ENCODE measurements at regions not wholly inside any gene's neighbourhood (a gene's known extent, or its start where the extent isn't known, plus 50 kb on each side); places are given as distances from the start of the nearest gene placed in this dataset.

GRCh38 chr1:240014051-240014450 is 77.6 kb upstream of the FMN2 start:
- Histone ChIP-seq H3K27me3 (no peaks in the 10 kb centered on the region), H3K9me3 (ENCODE audit: low read depth) (no peaks in the 10 kb centered on the region), H3K36me3 (replicated peaks; ENCODE audit: insufficient read depth, low read depth) (no peaks in the 10 kb centered on the region), H3K4me1 (ENCODE audit: insufficient read depth) (no peaks in the 10 kb centered on the region), H3K27ac (no peak overlapping the region), H4K20me1 (ENCODE audit: insufficient read depth, poor library complexity, severe bottlenecking) (no peaks in the 10 kb centered on the region), H3K4me3 (no peak overlapping the region), H2AFZ (no peak overlapping the region), H3K79me2 (no peaks in the 10 kb centered on the region), H3K4me2 (no peak overlapping the region), H3K9me2 (replicated peaks; ENCODE audit: insufficient read depth) (no peaks in the 10 kb centered on the region)
- DNase-seq (ENCODE audit: low spot score): no peak
- 88% methylated on average over 5 of the region's 5 CpGs for WGBS (ENCODE audit: low lambda C conversion rate, missing lambda C conversion rate)
- TF ChIP-seq CTCF (IDR thresholded peaks at IDR 0.05; ENCODE audit: poor library complexity) (no peak), EZH2 (IDR thresholded peaks at IDR 0.05; ENCODE audit: borderline replicate concordance) (no peak), EZH2phosphoT487 (IDR thresholded peaks at IDR 0.05; ENCODE audit: low read depth, severe bottlenecking, unreplicated experiment) (no peak)

GRCh38 chr1:240018617-240019016 is 73.1 kb upstream of the FMN2 start:
- Histone ChIP-seq H3K36me3 (replicated peaks; ENCODE audit: insufficient read depth, low read depth) (no peaks in the 10 kb centered on the region), H3K4me1 (ENCODE audit: insufficient read depth) (no peaks in the 10 kb centered on the region), H4K20me1 (ENCODE audit: insufficient read depth, poor library complexity, severe bottlenecking) (no peaks in the 10 kb centered on the region), H3K27ac (no peak overlapping the region), H3K4me2 (no peak overlapping the region), H3K9me3 (ENCODE audit: low read depth) (no peaks in the 10 kb centered on the region), H3K79me2 (no peaks in the 10 kb centered on the region), H3K27me3 (no peaks in the 10 kb centered on the region), H2AFZ (no peak overlapping the region), H3K9me2 (replicated peaks; ENCODE audit: insufficient read depth) (no peaks in the 10 kb centered on the region), H3K4me3 (no peak overlapping the region)
- TF ChIP-seq EZH2 (IDR thresholded peaks at IDR 0.05; ENCODE audit: borderline replicate concordance): no peak
- TF ChIP-seq CTCF (IDR thresholded peaks at IDR 0.05; ENCODE audit: poor library complexity): no peak
- no peak for TF ChIP-seq EZH2phosphoT487 (IDR thresholded peaks at IDR 0.05; ENCODE audit: low read depth, severe bottlenecking, unreplicated experiment)
- DNase-seq (ENCODE audit: low spot score): no peak
- WGBS (ENCODE audit: low lambda C conversion rate, missing lambda C conversion rate): 4% methylated on average over 1 of the region's 1 CpG

GRCh38 chr1:240019524-240019923 is 72.2 kb upstream of the FMN2 start:
- H4K20me1 ChIP-seq (ENCODE audit: insufficient read depth, poor library complexity, severe bottlenecking): no peaks in the 10 kb centered on the region
- DNase-seq (ENCODE audit: low spot score): no peak
- H3K4me3 ChIP-seq: no peak overlapping the region
- H3K27ac ChIP-seq: no peak overlapping the region
- H3K9me3 ChIP-seq (ENCODE audit: low read depth): no peaks in the 10 kb centered on the region
- no peaks in the 10 kb centered on the region for H3K36me3 ChIP-seq (replicated peaks; ENCODE audit: insufficient read depth, low read depth)
- no peaks in the 10 kb centered on the region for H3K79me2 ChIP-seq
- H3K9me2 ChIP-seq (replicated peaks; ENCODE audit: insufficient read depth): no peaks in the 10 kb centered on the region
- no peaks in the 10 kb centered on the region for H3K27me3 ChIP-seq
- no peak overlapping the region for H2AFZ ChIP-seq
- no peaks in the 10 kb centered on the region for H3K4me1 ChIP-seq (ENCODE audit: insufficient read depth)
- TF ChIP-seq CTCF (IDR thresholded peaks at IDR 0.05; ENCODE audit: poor library complexity) (no peak), EZH2phosphoT487 (IDR thresholded peaks at IDR 0.05; ENCODE audit: low read depth, severe bottlenecking, unreplicated experiment) (no peak), EZH2 (IDR thresholded peaks at IDR 0.05; ENCODE audit: borderline replicate concordance) (no peak)
- H3K4me2 ChIP-seq: no peak overlapping the region

GRCh38 chr1:240020871-240021270 is 70.8 kb upstream of the FMN2 start:
- DNase-seq (ENCODE audit: low spot score): no peak
- Histone ChIP-seq H3K4me1 (ENCODE audit: insufficient read depth) (no peaks in the 10 kb centered on the region), H3K79me2 (no peaks in the 10 kb centered on the region), H3K9me3 (ENCODE audit: low read depth) (no peaks in the 10 kb centered on the region), H3K36me3 (replicated peaks; ENCODE audit: insufficient read depth, low read depth) (no peaks in the 10 kb centered on the region), H2AFZ (no peak overlapping the region), H3K27me3 (no peaks in the 10 kb centered on the region), H3K4me3 (no peak overlapping the region), H3K27ac (no peak overlapping the region), H4K20me1 (ENCODE audit: insufficient read depth, poor library complexity, severe bottlenecking) (no peaks in the 10 kb centered on the region), H3K9me2 (replicated peaks; ENCODE audit: insufficient read depth) (no peaks in the 10 kb centered on the region), H3K4me2 (no peak overlapping the region)
- TF ChIP-seq CTCF (IDR thresholded peaks at IDR 0.05; ENCODE audit: poor library complexity): no peak
- no peak for TF ChIP-seq EZH2 (IDR thresholded peaks at IDR 0.05; ENCODE audit: borderline replicate concordance)
- no peak for TF ChIP-seq EZH2phosphoT487 (IDR thresholded peaks at IDR 0.05; ENCODE audit: low read depth, severe bottlenecking, unreplicated experiment)
- 74% methylated on average over 3 of the region's 3 CpGs for WGBS (ENCODE audit: low lambda C conversion rate, missing lambda C conversion rate)

Measured in hepatocyte (in vitro differentiated cells).